Naive thymus-derived CD4-positive, alpha-beta T cell (primary cell): ENCODE measurements at regions not wholly inside any gene's neighbourhood (a gene's known extent, or its start where the extent isn't known, plus 50 kb on each side); places are given as distances from the start of the nearest gene placed in this dataset.

Source experiments
- ATAC-seq: fragments of 150-1000 bp; cut with Tn5 transposase; 2 replicates; pipeline ENCODE4 v1.10.0; 2021; ENCODE audit warnings: mild to moderate bottlenecking, moderate library complexity
- CTCF ChIA-PET: fragments of 350-600 bp; sonication (Branson Sonifier 250); formaldehyde crosslinking; loops from one replicate; lab custom pipeline; 2021; ENCODE audit warnings: antibody characterized with exemption; lab: Charles Lee
- POLR2A ChIA-PET: fragments of 350-600 bp; sonication (Branson Sonifier 250); formaldehyde crosslinking; loops from one replicate; lab custom pipeline; 2021; ENCODE audit warnings: antibody characterized with exemption, inconsistent platforms; lab: Charles Lee
- DNase-seq, 9 donors: peaks; one replicate each; pipeline versions ENCODE4 v3.0.0 to v3.0.0-alpha.2; 2020 to 2022; ENCODE audit warnings: mixed read lengths in 1 of 9
- H3K27ac ChIP-seq: one replicate; pipeline ENCODE4 v1.7.0; 2013; ENCODE audit warnings: mild to moderate bottlenecking, low read depth, low read length, moderate library complexity
- H3K27me3 ChIP-seq, 2 donors: one replicate each; pipeline ENCODE4 v1.7.0; 2013; ENCODE audit warnings: low read length in 2 of 2, mild to moderate bottlenecking in 2 of 2, moderate library complexity in 2 of 2; ENCODE audit not compliant: control insufficient read depth in 2 of 2, insufficient read depth in 2 of 2
- H3K36me3 ChIP-seq, 3 experiments: 1 replicate in 2 of 3; 2 replicates in 1 of 3; pipeline ENCODE4 v1.7.0; 2013; ENCODE audit warnings: low read length in 3 of 3, mild to moderate bottlenecking in 3 of 3, moderate library complexity in 1 of 3; ENCODE audit not compliant: insufficient read depth in 3 of 3, control insufficient read depth in 2 of 3
- H3K4me1 ChIP-seq, 2 donors: one replicate each; pipeline ENCODE4 v1.7.0; 2013; ENCODE audit warnings: low read length in 2 of 2, mild to moderate bottlenecking in 2 of 2, moderate library complexity in 1 of 2; ENCODE audit not compliant: control insufficient read depth in 2 of 2, insufficient read depth in 2 of 2
- H3K4me3 ChIP-seq: 2 replicates; pipeline ENCODE4 v1.7.0; 2013; ENCODE audit warnings: mild to moderate bottlenecking, low read length
- H3K9me3 ChIP-seq, 3 experiments: 1 replicate in 2 of 3; 2 replicates in 1 of 3; pipeline ENCODE4 v1.7.0; 2013; ENCODE audit warnings: low read length in 3 of 3; ENCODE audit not compliant: control insufficient read depth in 2 of 3
- H3K27ac Mint-ChIP-seq, 9 donors: one replicate each; pipeline ENCODE4 v1.8.0; 2020 to 2022; ENCODE audit warnings: mixed read lengths in 9 of 9, mild to moderate bottlenecking in 8 of 9, moderate library complexity in 5 of 9, inconsistent platforms in 2 of 9
- H3K27me3 Mint-ChIP-seq, 5 donors: one replicate each; pipeline ENCODE4 v1.8.0; 2021 to 2022; ENCODE audit warnings: mixed read lengths in 5 of 5, mild to moderate bottlenecking in 1 of 5
- H3K36me3 Mint-ChIP-seq, 5 donors: one replicate each; pipeline ENCODE4 v1.8.0; 2020 to 2022; ENCODE audit warnings: mixed read lengths in 5 of 5, mild to moderate bottlenecking in 3 of 5, inconsistent platforms in 1 of 5
- H3K4me1 Mint-ChIP-seq, 7 donors: one replicate each; pipeline ENCODE4 v1.8.0; 2020 to 2022; ENCODE audit warnings: mixed read lengths in 7 of 7, mild to moderate bottlenecking in 3 of 7, inconsistent platforms in 1 of 7
- H3K4me3 Mint-ChIP-seq, 10 donors: one replicate each; pipeline ENCODE4 v1.8.0; 2020 to 2022; ENCODE audit warnings: mild to moderate bottlenecking in 10 of 10, mixed read lengths in 10 of 10, moderate library complexity in 6 of 10, inconsistent platforms in 2 of 10
- H3K9me3 Mint-ChIP-seq, 11 donors: one replicate each; pipeline ENCODE4 v1.8.0; 2020 to 2022; ENCODE audit warnings: mixed read lengths in 11 of 11, mild to moderate bottlenecking in 4 of 11, inconsistent platforms in 1 of 11, moderate library complexity in 1 of 11
- intact Hi-C, 2 donors: fragments of 100-400 bp; cut with micrococcal nuclease; formaldehyde crosslinking; loops; one replicate each; pipeline ENCODE4 v1.15.1; 2023

GRCh38 chr18:56322406-56322805 is 316.0 kb downstream of the TXNL1 start:
- ChIA-PET CTCF (no interaction called here), POLR2A (no interaction called here)
- H3K27me3 ChIP-seq: no peaks in the 10 kb centered on the region

GRCh38 chr18:56321470-56321869 is 316.9 kb downstream of the TXNL1 start:
- no peak overlapping the region for H3K4me3 ChIP-seq
- no peaks in the 10 kb centered on the region for H3K27me3 Mint-ChIP-seq
- intact Hi-C loops: no loop called here
- no peak overlapping the region for H3K4me3 Mint-ChIP-seq
- H3K36me3 ChIP-seq: no peaks in the 10 kb centered on the region
- H3K4me1 ChIP-seq: no peaks in the 10 kb centered on the region
- peaks cover 0 to 3% (median 0%) of the 10 kb centered on the region in 11 donors for H3K9me3 Mint-ChIP-seq
- no peaks in the 10 kb centered on the region for H3K27me3 ChIP-seq
- H3K4me1 Mint-ChIP-seq: no peaks in the 10 kb centered on the region
- no peak for DNase-seq
- ATAC-seq: no peak
- no peaks in the 10 kb centered on the region for H3K36me3 Mint-ChIP-seq
- H3K9me3 ChIP-seq: no peaks in the 10 kb centered on the region
- H3K27ac ChIP-seq: no peak overlapping the region
- ChIA-PET CTCF (no interaction called here), POLR2A (no interaction called here)
- H3K27ac Mint-ChIP-seq: no peak overlapping the region

More at GRCh38 chr18:56322406-56322805, 316.0 kb downstream of the TXNL1 start:
- Mint-ChIP-seq H3K27ac (no peak overlapping the region), H3K36me3 (no peaks in the 10 kb centered on the region), H3K4me3 (no peak overlapping the region), H3K27me3 (no peaks in the 10 kb centered on the region), H3K9me3 (peaks cover 0 to 3% (median 0%) of the 10 kb centered on the region in 11 donors), H3K4me1 (no peaks in the 10 kb centered on the region)
- ATAC-seq (no peak), DNase-seq (no peak)
- intact Hi-C loops: no loop called here
- Histone ChIP-seq H3K27ac (no peak overlapping the region), H3K4me1 (no peaks in the 10 kb centered on the region), H3K36me3 (no peaks in the 10 kb centered on the region), H3K9me3 (no peaks in the 10 kb centered on the region), H3K4me3 (no peak overlapping the region)

GRCh38 chr18:56319953-56320352 is 318.4 kb downstream of the TXNL1 start:
- H3K27ac Mint-ChIP-seq: no peak overlapping the region
- CTCF ChIA-PET: no interaction called here
- Histone ChIP-seq H3K4me1 (no peaks in the 10 kb centered on the region), H3K27me3 (no peaks in the 10 kb centered on the region), H3K36me3 (no peaks in the 10 kb centered on the region), H3K9me3 (no peaks in the 10 kb centered on the region), H3K27ac (no peak overlapping the region), H3K4me3 (no peak overlapping the region)
- H3K4me3 Mint-ChIP-seq: no peak overlapping the region
- no peaks in the 10 kb centered on the region for H3K4me1 Mint-ChIP-seq
- H3K27me3 Mint-ChIP-seq: no peaks in the 10 kb centered on the region
- DNase-seq: no peak
- H3K9me3 Mint-ChIP-seq: peaks cover 0 to 3% (median 0%) of the 10 kb centered on the region in 11 donors
- H3K36me3 Mint-ChIP-seq: no peaks in the 10 kb centered on the region
- intact Hi-C loops: no loop called here
- POLR2A ChIA-PET: no interaction called here
- ATAC-seq: no peak

GRCh38 chr18:56316727-56317126 is 321.7 kb downstream of the TXNL1 start:
- no peaks in the 10 kb centered on the region for H3K4me1 Mint-ChIP-seq
- POLR2A ChIA-PET: no interaction called here
- no peaks in the 10 kb centered on the region for H3K36me3 Mint-ChIP-seq
- Histone ChIP-seq H3K27me3 (no peaks in the 10 kb centered on the region), H3K4me3 (no peak overlapping the region), H3K9me3 (no peaks in the 10 kb centered on the region), H3K27ac (no peak overlapping the region), H3K36me3 (no peaks in the 10 kb centered on the region), H3K4me1 (no peaks in the 10 kb centered on the region)
- H3K27ac Mint-ChIP-seq: no peak overlapping the region
- intact Hi-C loops: no loop called here
- no peak overlapping the region for H3K4me3 Mint-ChIP-seq
- H3K9me3 Mint-ChIP-seq: peaks cover 0 to 3% (median 0%) of the 10 kb centered on the region in 11 donors
- CTCF ChIA-PET: no interaction called here
- DNase-seq: no peak
- no peaks in the 10 kb centered on the region for H3K27me3 Mint-ChIP-seq
- no peak for ATAC-seq

- Histone ChIP-seq H3K27me3 (no peaks in the 10 kb centered on the region), H3K27ac (no peak overlapping the region), H3K4me3 (no peak overlapping the region), H3K36me3 (no peaks in the 10 kb centered on the region), H3K9me3 (no peaks in the 10 kb centered on the region), H3K4me1 (no peaks in the 10 kb centered on the region)
- peaks cover 0 to 4% (median 0%) of the 10 kb centered on the region in 11 donors for H3K9me3 Mint-ChIP-seq
- H3K4me1 Mint-ChIP-seq: no peaks in the 10 kb centered on the region
- H3K4me3 Mint-ChIP-seq: no peak overlapping the region
- ChIA-PET CTCF (no interaction called here), POLR2A (no interaction called here)
- no peaks in the 10 kb centered on the region for H3K27me3 Mint-ChIP-seq
- ATAC-seq (no peak), DNase-seq (no peak)
- no peak overlapping the region for H3K27ac Mint-ChIP-seq
- intact Hi-C loops: no loop called here
- H3K36me3 Mint-ChIP-seq: no peaks in the 10 kb centered on the region
Observed at GRCh38 chr18:56315363-56315762, 323.0 kb downstream of the TXNL1 start.

- intact Hi-C loops: no loop called here
- ATAC-seq: no peak
- H3K27me3 ChIP-seq: no peaks in the 10 kb centered on the region
- Mint-ChIP-seq H3K27ac (no peak overlapping the region), H3K4me1 (no peaks in the 10 kb centered on the region), H3K36me3 (no peaks in the 10 kb centered on the region), H3K9me3 (peaks cover 0 to 4% (median 0%) of the 10 kb centered on the region in 11 donors), H3K4me3 (no peak overlapping the region), H3K27me3 (no peaks in the 10 kb centered on the region)
- H3K4me1 ChIP-seq: no peaks in the 10 kb centered on the region
- CTCF ChIA-PET: no interaction called here
- POLR2A ChIA-PET: no interaction called here
- DNase-seq: no peak
- no peak overlapping the region for H3K4me3 ChIP-seq
- no peaks in the 10 kb centered on the region for H3K9me3 ChIP-seq
- no peak overlapping the region for H3K27ac ChIP-seq
- no peaks in the 10 kb centered on the region for H3K36me3 ChIP-seq
Observed at GRCh38 chr18:56314396-56314795, 324.0 kb downstream of the TXNL1 start.

GRCh38 chr18:56312551-56313335 is 325.6 kb downstream of the TXNL1 start:
- Histone ChIP-seq H3K27ac (no peak overlapping the region), H3K27me3 (no peaks in the 10 kb centered on the region), H3K36me3 (no peaks in the 10 kb centered on the region), H3K4me3 (no peak overlapping the region), H3K9me3 (no peaks in the 10 kb centered on the region), H3K4me1 (no peaks in the 10 kb centered on the region)
- Mint-ChIP-seq H3K27me3 (no peaks in the 10 kb centered on the region), H3K4me1 (no peaks in the 10 kb centered on the region), H3K27ac (no peak overlapping the region), H3K36me3 (no peaks in the 10 kb centered on the region), H3K9me3 (peaks cover 0 to 6% (median 0%) of the 10 kb centered on the region in 11 donors), H3K4me3 (no peak overlapping the region)
- ATAC-seq (no peak), DNase-seq (no peak)
- intact Hi-C loops: no loop called here
- ChIA-PET POLR2A (interaction anchor here (0.5 kb wide), 1 partner anchor 30 kb away, joined by 3 read pairs; no protein-coding TSS in a partner anchor), CTCF (no interaction called here)
